OCI-M2 (cell line): ENCODE measurements at regions not wholly inside any gene's neighbourhood (a gene's known extent, or its start where the extent isn't known, plus 50 kb on each side); places are given as distances from the start of the nearest gene placed in this dataset.

ENCODE experiments used
- DNase-seq: peaks from one replicate; lab custom pipeline; 2025; ENCODE audit not compliant: unreplicated experiment; lab: John Stamatoyannopoulos, UW

GRCh38 chr4:136194962-136195361, 1337.3 kb downstream of the PCDH18 start:
- no peak for DNase-seq

GRCh38 chr4:136186650-136187049, 1345.6 kb downstream of the PCDH18 start:
- no peak for DNase-seq

GRCh38 chr4:136183513-136183912, 1348.8 kb downstream of the PCDH18 start:
- DNase-seq, result no peak

- no peak for DNase-seq
Observed at GRCh38 chr4:136156947-136157346, 1375.3 kb downstream of the PCDH18 start.

- no peak for DNase-seq
Observed at GRCh38 chr4:136150046-136150445, 1382.2 kb downstream of the PCDH18 start.

GRCh38 chr4:136136601-136137000, 1395.7 kb downstream of the PCDH18 start:
- no peak for DNase-seq

GRCh38 chr4:136124251-136124745, 1408.0 kb downstream of the PCDH18 start:
- no peak for DNase-seq

GRCh38 chr4:136121426-136121825, 1410.9 kb downstream of the PCDH18 start:
- no peak for DNase-seq

GRCh38 chr4:136113921-136114320, 1418.4 kb downstream of the PCDH18 start:
- no peak for DNase-seq

GRCh38 chr4:136112116-136112515, 1420.2 kb downstream of the PCDH18 start:
- DNase-seq, result no peak

- no peak for DNase-seq
Observed at GRCh38 chr4:136106753-136107152, 1425.5 kb downstream of the PCDH18 start.

- DNase-seq, result no peak
Observed at GRCh38 chr4:136103616-136104015, 1428.7 kb downstream of the PCDH18 start.

- DNase-seq, result no peak
Observed at GRCh38 chr4:136097676-136098075, 1434.6 kb downstream of the PCDH18 start.

GRCh38 chr4:136088211-136088867, 1444.0 kb downstream of the PCDH18 start:
- no peak for DNase-seq

GRCh38 chr4:136078976-136079375, 1453.3 kb downstream of the PCDH18 start:
- DNase-seq, result no peak

GRCh38 chr4:136056748-136057147, 1475.5 kb downstream of the PCDH18 start:
- DNase-seq, result no peak

- DNase-seq, result no peak
Observed at GRCh38 chr4:136055360-136055759, 1476.9 kb downstream of the PCDH18 start.

GRCh38 chr4:136036744-136037143, 1495.5 kb downstream of the PCDH18 start:
- no peak for DNase-seq

GRCh38 chr4:136032391-136032790, 1499.9 kb downstream of the PCDH18 start:
- no peak for DNase-seq

GRCh38 chr4:136025540-136025939, 1506.8 kb downstream of the PCDH18 start:
- DNase-seq, result no peak

GRCh38 chr4:136017556-136017955, 1514.7 kb downstream of the PCDH18 start:
- no peak for DNase-seq

GRCh38 chr4:136012220-136012619, 1520.1 kb downstream of the PCDH18 start:
- no peak for DNase-seq

GRCh38 chr4:136009258-136009832, 1522.9 kb downstream of the PCDH18 start:
- no peak for DNase-seq
